ENCODE measurements at regions not wholly inside any gene's neighbourhood (a gene's known extent, or its start where the extent isn't known, plus 50 kb on each side); places are given as distances from the start of the nearest gene placed in this dataset.
"Not testable (repeated sequence)": the region's sequence is repeated elsewhere in the genome, so short reads cannot be mapped to it uniquely, and the experiment has no call there.

- no peak for DNase-seq
These were observed 75.7 kb upstream of the BNIP2 start for GRCh38 chr15:59764775-59765174.

- DNase-seq, result no peak
These were observed 73.4 kb upstream of the BNIP2 start for GRCh38 chr15:59762558-59762957.

- DNase-seq, result not testable (repeated sequence)
These were observed 71.1 kb upstream of the BNIP2 start for GRCh38 chr15:59760256-59760655.

GRCh38 chr15:59751552-59752413 is 62.7 kb upstream of the BNIP2 start:
- DNase-seq, result no peak

- no peak for DNase-seq
These were observed 57.7 kb upstream of the BNIP2 start for GRCh38 chr15:59746777-59747176.

- DNase-seq, result no peak
These were observed 52.3 kb upstream of the BNIP2 start for GRCh38 chr15:59741274-59741906.

GRCh38 chr15:59739557-59740186 is 50.6 kb upstream of the BNIP2 start:
- no peak for DNase-seq
